ENCODE measurements at regions not wholly inside any gene's neighbourhood (a gene's known extent, or its start where the extent isn't known, plus 50 kb on each side); places are given as distances from the start of the nearest gene placed in this dataset.

DNA sequence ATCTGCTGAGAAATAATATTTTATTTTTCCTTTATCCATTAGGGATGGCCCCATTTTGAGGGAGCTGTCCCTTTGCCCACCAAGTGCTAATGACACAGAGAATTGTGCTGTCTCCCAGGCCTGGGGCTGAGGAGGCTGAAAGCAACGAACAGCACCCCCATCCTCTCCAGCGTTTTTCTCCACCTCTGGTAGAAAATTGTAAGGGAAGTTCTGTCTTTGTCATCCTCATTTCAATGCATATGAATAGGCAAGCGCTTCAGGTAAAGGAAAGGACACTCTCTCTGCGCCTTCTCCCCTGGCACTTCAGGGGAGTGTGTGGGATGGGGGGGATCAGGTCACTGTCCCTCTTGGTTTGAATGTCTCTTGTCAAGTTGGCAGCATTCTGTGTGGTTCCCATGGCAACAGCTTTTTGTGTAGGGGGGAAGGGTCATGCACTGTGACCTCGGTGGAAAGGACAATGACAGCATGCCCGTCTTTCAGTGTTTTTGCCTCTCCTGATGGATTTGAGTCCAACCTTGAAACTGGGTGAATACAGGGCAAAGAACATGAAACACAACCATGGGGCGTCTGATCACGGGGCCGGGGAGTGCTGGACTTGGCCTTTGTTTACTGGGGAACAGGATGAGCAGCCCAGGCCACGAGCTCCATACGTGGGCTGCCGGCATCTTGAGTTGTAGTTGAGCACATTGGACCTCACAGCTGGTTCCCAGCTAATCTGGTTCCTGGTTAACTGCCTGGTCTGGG, 230.2 kb downstream of the VRK1 start:
- Histone ChIP-seq H3K36me3 (ENCODE audit: control insufficient read depth, insufficient read depth, low read length) (no peaks in the 10 kb centered on the region), H3K9me3 (ENCODE audit: control insufficient read depth, low read depth, low read length) (no peaks in the 10 kb centered on the region), H3K4me1 (ENCODE audit: control insufficient read depth, insufficient read depth, low read length) (no peaks in the 10 kb centered on the region), H3K27me3 (ENCODE audit: control insufficient read depth, insufficient read depth, low read length) (peaks cover 21% of the 10 kb centered on the region), H3K27ac (ENCODE audit: low read length) (no peak overlapping the region), H3K4me3 (ENCODE audit: low read length) (no peak overlapping the region)
- WGBS (ENCODE audit: insufficient coverage, low lambda C conversion rate): no CpG with 5 or more reads among the region's 12 CpGs
- DNase-seq: no peak

DNA sequence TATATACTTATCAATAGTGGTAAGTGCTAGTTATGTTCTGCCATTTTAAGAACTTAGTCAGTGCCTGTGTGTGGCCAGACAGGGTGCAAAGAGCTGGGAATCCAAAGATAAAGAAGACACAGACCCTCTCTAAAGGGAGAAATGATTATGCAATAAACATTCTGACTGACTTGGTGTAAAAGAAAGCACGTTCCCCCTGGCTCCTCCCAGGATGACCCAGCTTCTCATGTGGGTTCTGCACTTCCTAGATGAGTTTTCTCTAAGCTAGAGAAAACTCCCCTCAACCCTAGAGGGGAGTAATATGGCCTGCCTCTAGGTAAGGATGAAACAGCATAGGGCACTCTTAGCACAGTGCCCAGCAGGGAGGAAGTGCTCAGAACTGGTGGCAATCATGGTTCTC, 231.2 kb downstream of the VRK1 start:
- peaks cover 31% of the 10 kb centered on the region for H3K27me3 ChIP-seq (ENCODE audit: control insufficient read depth, insufficient read depth, low read length)
- H3K4me1 ChIP-seq (ENCODE audit: control insufficient read depth, insufficient read depth, low read length): no peaks in the 10 kb centered on the region
- no peak overlapping the region for H3K4me3 ChIP-seq (ENCODE audit: low read length)
- no CpG with 5 or more reads among the region's 1 CpG for WGBS (ENCODE audit: insufficient coverage, low lambda C conversion rate)
- no peak for DNase-seq
- H3K9me3 ChIP-seq (ENCODE audit: control insufficient read depth, low read depth, low read length): peaks cover 2% of the 10 kb centered on the region
- H3K36me3 ChIP-seq (ENCODE audit: control insufficient read depth, insufficient read depth, low read length): no peaks in the 10 kb centered on the region
- no peak overlapping the region for H3K27ac ChIP-seq (ENCODE audit: low read length)

DNA sequence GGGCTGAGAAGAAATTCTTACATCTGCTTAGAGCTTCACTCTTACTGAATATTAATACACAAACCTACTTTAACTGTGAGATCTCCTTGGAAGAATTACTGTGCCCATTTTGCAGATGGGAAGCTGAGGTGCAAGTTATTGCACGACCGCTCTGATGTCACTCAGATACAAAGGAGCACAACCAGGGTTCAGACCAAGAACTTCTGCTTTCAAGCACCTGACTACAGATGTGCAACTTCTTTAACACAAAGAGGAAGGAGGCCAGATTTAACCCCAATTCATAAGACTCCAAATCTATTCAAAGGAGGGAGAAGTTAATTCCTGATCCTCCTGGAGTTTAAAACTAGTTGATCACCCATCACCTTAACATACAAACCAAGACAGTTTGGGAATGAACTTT, 232.6 kb downstream of the VRK1 start:
- H3K27ac ChIP-seq (ENCODE audit: low read length): no peak overlapping the region
- peaks cover 2% of the 10 kb centered on the region for H3K9me3 ChIP-seq (ENCODE audit: control insufficient read depth, low read depth, low read length)
- no peak overlapping the region for H3K4me3 ChIP-seq (ENCODE audit: low read length)
- H3K36me3 ChIP-seq (ENCODE audit: control insufficient read depth, insufficient read depth, low read length): no peaks in the 10 kb centered on the region
- H3K27me3 ChIP-seq (ENCODE audit: control insufficient read depth, insufficient read depth, low read length): peaks cover 40% of the 10 kb centered on the region
- WGBS (ENCODE audit: insufficient coverage, low lambda C conversion rate): no CpG with 5 or more reads among the region's 2 CpGs
- DNase-seq: no peak
- no peaks in the 10 kb centered on the region for H3K4me1 ChIP-seq (ENCODE audit: control insufficient read depth, insufficient read depth, low read length)

DNA sequence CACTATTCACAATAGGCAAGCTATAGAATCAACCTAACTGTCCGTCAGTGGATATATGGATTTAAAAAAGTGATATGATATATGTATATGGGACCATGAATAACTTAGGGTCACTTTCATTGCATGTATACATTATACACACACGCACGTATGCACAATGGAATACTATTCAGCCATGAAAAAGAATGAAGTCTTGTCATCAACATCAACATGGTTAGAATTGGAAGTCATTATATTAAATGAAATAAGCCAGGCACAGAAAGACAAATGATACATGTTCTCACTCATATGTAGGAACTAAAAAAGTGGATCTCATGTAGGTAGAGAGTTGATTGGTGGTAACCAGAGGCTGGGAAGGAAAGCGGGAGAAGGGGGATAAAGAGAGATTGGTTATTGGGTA, 234.3 kb downstream of the VRK1 start:
- Histone ChIP-seq H3K4me1 (ENCODE audit: control insufficient read depth, insufficient read depth, low read length) (no peaks in the 10 kb centered on the region), H3K9me3 (ENCODE audit: control insufficient read depth, low read depth, low read length) (peaks cover 2% of the 10 kb centered on the region), H3K36me3 (ENCODE audit: control insufficient read depth, insufficient read depth, low read length) (no peaks in the 10 kb centered on the region), H3K4me3 (ENCODE audit: low read length) (no peak overlapping the region), H3K27me3 (ENCODE audit: control insufficient read depth, insufficient read depth, low read length) (peaks cover 42% of the 10 kb centered on the region), H3K27ac (ENCODE audit: low read length) (no peak overlapping the region)
- WGBS (ENCODE audit: insufficient coverage, low lambda C conversion rate): no CpG with 5 or more reads among the region's 4 CpGs
- no peak for DNase-seq

DNA sequence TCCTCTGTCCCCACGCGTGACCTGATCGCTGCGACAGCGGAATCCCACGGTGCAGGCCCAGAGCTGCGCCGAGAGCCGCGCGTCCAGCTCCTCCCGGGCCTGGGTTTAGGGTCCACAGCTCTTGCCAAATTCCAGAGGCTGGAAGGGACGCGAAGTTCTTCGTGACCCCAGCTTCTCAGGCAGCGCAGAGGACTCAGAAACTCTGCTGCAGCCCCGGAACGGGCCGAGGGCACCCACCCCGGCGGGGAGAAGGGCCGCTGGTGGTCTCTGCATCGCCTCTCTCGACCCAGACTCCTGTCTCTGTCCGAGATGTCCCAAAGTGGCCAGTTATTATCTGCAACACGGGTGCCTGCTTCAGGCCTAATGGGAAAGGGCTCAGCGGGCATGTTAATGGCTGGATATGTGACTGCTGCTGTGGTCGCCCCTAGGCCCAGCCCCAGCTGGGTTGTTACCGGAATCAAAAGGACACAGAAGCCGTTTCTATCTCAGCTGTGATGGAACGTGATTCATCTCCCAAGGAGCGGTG, 236.4 kb downstream of the VRK1 start:
- H3K4me1 ChIP-seq (ENCODE audit: control insufficient read depth, insufficient read depth, low read length): no peaks in the 10 kb centered on the region
- H3K9me3 ChIP-seq (ENCODE audit: control insufficient read depth, low read depth, low read length): peaks cover 2% of the 10 kb centered on the region
- DNase-seq: no peak
- H3K27me3 ChIP-seq (ENCODE audit: control insufficient read depth, insufficient read depth, low read length): peaks cover 42% of the 10 kb centered on the region
- WGBS (ENCODE audit: insufficient coverage, low lambda C conversion rate): no CpG with 5 or more reads among the region's 32 CpGs
- H3K27ac ChIP-seq (ENCODE audit: low read length): no peak overlapping the region
- no peak overlapping the region for H3K4me3 ChIP-seq (ENCODE audit: low read length)
- no peaks in the 10 kb centered on the region for H3K36me3 ChIP-seq (ENCODE audit: control insufficient read depth, insufficient read depth, low read length)

DNA sequence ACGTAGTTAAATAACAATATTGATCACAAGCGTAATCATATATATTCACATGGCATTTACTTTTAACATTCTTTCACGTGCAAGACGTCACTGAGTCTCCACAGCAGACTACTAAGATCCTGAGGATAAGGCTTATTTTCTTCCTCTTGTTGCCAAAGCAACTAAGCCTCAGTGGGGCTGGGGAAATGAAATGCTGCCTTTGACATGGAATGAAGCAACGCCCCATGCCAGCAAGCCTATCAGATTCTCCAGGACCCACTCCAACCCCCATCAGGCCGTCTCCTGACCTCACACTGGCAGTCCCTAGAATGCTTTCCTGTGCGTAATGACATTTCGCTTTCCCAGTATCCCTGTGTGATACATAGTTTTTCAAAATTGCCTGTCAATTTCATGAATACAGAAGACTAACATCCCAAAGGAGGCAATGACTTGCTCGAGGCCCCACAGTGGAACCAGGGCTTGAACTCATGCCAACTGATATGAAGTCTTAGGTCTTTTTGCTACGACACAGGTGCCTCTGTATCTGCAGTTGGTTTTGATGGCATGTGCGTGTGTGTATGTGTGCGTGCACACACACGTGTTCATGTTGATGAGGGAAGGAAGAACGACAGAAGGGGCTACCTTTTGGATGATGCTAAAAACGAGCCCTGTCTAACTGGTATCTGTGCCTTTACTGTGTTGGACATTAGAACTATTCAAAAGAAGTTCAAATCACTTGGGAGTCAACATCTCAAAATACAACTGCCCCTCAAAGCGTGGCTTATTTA, 239.1 kb downstream of the VRK1 start:
- H3K27ac ChIP-seq (ENCODE audit: low read length): no peak overlapping the region
- 100% methylated on average over 2 of the region's 16 CpGs for WGBS (ENCODE audit: insufficient coverage, low lambda C conversion rate)
- no peaks in the 10 kb centered on the region for H3K36me3 ChIP-seq (ENCODE audit: control insufficient read depth, insufficient read depth, low read length)
- peaks cover 36% of the 10 kb centered on the region for H3K27me3 ChIP-seq (ENCODE audit: control insufficient read depth, insufficient read depth, low read length)
- no peak for DNase-seq
- H3K9me3 ChIP-seq (ENCODE audit: control insufficient read depth, low read depth, low read length): peaks cover 2% of the 10 kb centered on the region
- no peak overlapping the region for H3K4me3 ChIP-seq (ENCODE audit: low read length)
- no peaks in the 10 kb centered on the region for H3K4me1 ChIP-seq (ENCODE audit: control insufficient read depth, insufficient read depth, low read length)

DNA sequence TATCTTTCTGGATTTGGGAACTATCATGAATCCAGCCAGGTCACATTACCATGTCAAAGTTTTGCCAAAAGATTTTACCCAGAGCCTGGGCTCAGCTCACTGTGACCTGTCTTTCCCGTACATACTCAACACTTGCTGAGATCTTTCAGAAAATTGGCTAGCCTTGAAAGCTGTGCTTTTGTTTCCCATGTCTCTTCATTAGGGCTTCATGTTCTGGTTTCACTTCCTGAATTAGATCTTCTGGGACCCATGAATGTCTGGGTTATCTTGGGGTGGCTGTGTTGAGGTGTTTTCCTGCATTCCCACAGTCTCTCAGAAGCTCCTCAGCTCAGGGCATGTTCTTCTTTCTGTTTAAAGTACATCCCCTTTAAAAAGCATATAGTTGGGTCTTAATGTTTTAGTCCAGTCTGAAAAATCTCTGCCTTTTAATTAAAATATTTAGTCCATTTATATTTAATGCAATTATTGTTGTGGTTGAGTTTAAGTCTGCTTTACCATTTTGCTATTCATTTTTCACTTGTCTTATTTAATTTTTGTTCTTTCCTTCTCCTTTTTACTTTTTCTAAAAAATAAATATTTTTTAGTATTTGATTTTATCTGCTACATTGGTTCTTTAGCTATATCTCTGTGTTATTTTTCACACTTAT, 242.7 kb downstream of the VRK1 start:
- WGBS (ENCODE audit: insufficient coverage, low lambda C conversion rate): no CpG with 5 or more reads among the region's 1 CpG
- H3K36me3 ChIP-seq (ENCODE audit: control insufficient read depth, insufficient read depth, low read length): no peaks in the 10 kb centered on the region
- no peak overlapping the region for H3K4me3 ChIP-seq (ENCODE audit: low read length)
- no peak overlapping the region for H3K27ac ChIP-seq (ENCODE audit: low read length)
- no peaks in the 10 kb centered on the region for H3K4me1 ChIP-seq (ENCODE audit: control insufficient read depth, insufficient read depth, low read length)
- H3K27me3 ChIP-seq (ENCODE audit: control insufficient read depth, insufficient read depth, low read length): peaks cover 7% of the 10 kb centered on the region
- no peaks in the 10 kb centered on the region for H3K9me3 ChIP-seq (ENCODE audit: control insufficient read depth, low read depth, low read length)
- DNase-seq: no peak

DNA sequence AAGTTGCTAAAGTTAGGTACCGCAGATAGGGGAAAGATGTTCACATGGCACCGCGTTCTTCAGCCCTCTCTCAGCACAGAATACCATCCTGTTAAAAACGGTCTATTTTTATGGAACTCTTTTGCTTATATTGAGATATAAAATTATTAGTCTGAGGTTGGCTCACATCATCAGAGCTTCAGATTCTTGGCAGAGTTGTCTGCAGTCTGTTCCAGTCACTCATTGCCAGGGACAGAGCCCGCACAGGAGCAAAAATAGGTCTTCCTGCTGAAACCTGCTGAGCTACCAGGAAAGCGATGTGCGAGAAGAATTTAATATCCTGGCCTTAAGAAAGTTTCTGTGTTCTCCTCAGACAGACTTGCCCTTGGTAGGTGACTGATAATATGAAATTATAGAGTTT, 249.8 kb downstream of the VRK1 start:
- Histone ChIP-seq H3K4me3 (ENCODE audit: low read length) (no peak overlapping the region), H3K36me3 (ENCODE audit: control insufficient read depth, insufficient read depth, low read length) (no peaks in the 10 kb centered on the region), H3K27me3 (ENCODE audit: control insufficient read depth, insufficient read depth, low read length) (no peaks in the 10 kb centered on the region), H3K27ac (ENCODE audit: low read length) (no peak overlapping the region), H3K4me1 (ENCODE audit: control insufficient read depth, insufficient read depth, low read length) (no peaks in the 10 kb centered on the region), H3K9me3 (ENCODE audit: control insufficient read depth, low read depth, low read length) (no peaks in the 10 kb centered on the region)
- no peak for DNase-seq
- no CpG with 5 or more reads among the region's 7 CpGs for WGBS (ENCODE audit: insufficient coverage, low lambda C conversion rate)

DNA sequence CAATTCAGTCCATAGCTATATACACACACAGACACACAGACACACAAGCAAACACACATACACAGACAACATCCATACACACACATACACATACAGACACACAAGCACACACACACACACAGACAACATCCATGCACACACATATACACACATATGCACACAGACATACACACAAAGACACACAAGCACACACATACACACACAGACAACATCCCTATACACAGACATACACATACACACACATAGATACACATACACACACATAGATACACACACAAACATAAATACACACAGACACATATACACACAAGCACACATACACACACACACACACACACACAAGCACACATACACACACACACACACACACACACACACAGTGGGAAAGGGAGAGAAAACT, 254.8 kb downstream of the VRK1 start:
- no peak overlapping the region for H3K4me3 ChIP-seq (ENCODE audit: low read length)

DNA sequence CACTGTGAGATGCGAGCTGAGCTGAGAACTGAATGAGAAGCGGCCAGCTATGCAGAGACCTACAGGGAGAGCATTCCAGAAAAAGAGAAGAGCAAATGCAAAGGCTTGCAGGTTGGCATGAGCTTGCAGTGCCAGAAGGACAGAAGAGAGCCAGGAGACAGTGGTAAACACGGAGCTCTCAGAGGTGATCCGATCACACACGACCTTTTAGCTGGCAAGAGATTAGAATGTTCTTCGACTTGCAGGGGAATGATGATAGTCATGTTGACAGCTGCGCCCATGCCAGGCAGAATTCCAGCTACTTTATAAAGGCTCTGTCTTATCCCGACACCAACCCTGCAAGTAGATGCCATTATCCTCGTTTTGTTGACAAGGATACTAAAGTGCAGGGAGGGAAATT, 256.8 kb downstream of the VRK1 start:
- Histone ChIP-seq H3K4me3 (ENCODE audit: low read length) (no peak overlapping the region), H3K36me3 (ENCODE audit: control insufficient read depth, insufficient read depth, low read length) (no peaks in the 10 kb centered on the region), H3K27me3 (ENCODE audit: control insufficient read depth, insufficient read depth, low read length) (peaks cover 2% of the 10 kb centered on the region), H3K27ac (ENCODE audit: low read length) (no peak overlapping the region), H3K9me3 (ENCODE audit: control insufficient read depth, low read depth, low read length) (no peaks in the 10 kb centered on the region), H3K4me1 (ENCODE audit: control insufficient read depth, insufficient read depth, low read length) (no peaks in the 10 kb centered on the region)
- WGBS (ENCODE audit: insufficient coverage, low lambda C conversion rate): 100% methylated on average over 1 of the region's 9 CpGs
- DNase-seq: no peak

More for the DNA sequence above, 254.8 kb downstream of the VRK1 start:
- Histone ChIP-seq H3K36me3 (ENCODE audit: control insufficient read depth, insufficient read depth, low read length) (no peaks in the 10 kb centered on the region), H3K27me3 (ENCODE audit: control insufficient read depth, insufficient read depth, low read length) (peaks cover 2% of the 10 kb centered on the region), H3K4me1 (ENCODE audit: control insufficient read depth, insufficient read depth, low read length) (no peaks in the 10 kb centered on the region), H3K9me3 (ENCODE audit: control insufficient read depth, low read depth, low read length) (no peaks in the 10 kb centered on the region), H3K27ac (ENCODE audit: low read length) (no peak overlapping the region)
- DNase-seq: no peak
